Fibroblast of peridontal ligament (primary cell): ENCODE measurements at regions not wholly inside any gene's neighbourhood (a gene's known extent, or its start where the extent isn't known, plus 50 kb on each side); places are given as distances from the start of the nearest gene placed in this dataset.
"Not testable (repeated sequence)": the region's sequence is repeated elsewhere in the genome, so short reads cannot be mapped to it uniquely, and the experiment has no call there.

Experiments used
- DNase-seq: peaks from one replicate; pipeline ENCODE4 v3.0.0-alpha.2; 2010; ENCODE audit errors: extremely low read depth

DNA sequence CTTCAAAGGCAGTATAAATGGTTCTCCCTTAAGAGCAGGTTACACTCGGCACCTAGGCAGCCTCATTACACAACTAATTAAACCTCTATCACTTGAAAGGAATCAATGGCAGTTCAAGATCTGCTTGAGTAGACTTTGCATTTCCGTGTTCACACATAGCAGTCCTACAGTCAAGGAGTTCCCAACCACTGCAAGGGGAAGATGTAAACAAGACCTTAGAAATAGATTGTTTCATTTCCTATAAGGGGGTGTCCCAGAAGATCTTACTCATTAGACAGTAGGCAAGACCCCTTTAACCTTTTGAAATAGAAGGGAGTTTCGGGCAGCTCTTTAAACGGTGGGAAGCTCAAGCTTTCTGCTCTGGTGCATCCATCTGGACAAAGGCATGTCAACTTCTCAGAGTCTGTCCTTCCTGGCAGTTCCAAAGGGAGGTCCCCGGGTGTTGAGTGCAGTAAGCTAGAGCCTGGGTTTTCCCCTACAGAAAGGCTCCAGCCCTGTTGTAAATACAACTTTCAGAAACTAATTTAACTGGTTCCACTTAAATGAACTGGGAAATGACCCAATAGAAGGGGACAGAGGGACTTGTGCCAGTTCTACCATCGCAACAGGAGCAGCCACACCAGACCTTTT is 150.8 kb downstream of the RBMX2 start:
- no peak for DNase-seq

DNA sequence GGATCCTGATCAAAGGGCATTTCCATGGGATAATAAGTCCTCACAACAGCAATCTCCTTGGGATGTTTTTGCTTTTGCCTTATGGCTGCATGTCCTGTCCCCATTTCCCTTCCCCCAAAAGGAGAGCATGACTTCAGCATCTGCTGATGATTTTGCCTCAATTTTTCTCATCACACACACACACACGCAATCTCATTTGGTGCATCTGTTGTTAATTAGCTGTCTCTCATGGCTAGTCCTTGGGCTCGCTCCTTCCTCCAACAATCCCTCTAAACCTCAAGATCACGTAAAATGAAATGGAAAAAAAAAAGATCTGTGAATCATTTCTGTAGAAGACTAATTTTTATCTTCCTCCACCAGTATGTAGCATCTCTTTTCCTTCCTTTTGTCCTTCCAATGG is 153.6 kb downstream of the RBMX2 start:
- peak; percentile 87 for DNase-seq

DNA sequence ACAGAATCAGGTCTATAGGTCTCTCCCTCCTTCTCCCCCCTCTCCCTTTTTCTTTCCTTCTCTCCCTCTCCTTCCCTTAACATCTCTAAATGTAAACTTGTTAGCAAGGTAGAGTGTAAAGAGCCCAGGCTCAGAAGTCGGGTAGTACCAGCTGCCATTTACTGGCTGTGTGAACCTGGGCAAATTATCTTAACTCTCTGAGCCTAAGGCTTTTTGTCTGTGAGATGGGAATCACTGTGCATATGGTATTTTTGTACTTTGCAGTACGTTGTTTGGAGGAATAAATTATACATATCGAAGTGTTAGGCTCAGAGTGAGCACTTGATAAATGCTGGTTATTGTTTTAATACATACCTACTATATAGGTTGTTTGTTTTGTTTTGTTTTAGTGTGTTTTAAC is 154.0 kb downstream of the RBMX2 start:
- DNase-seq = no peak

DNA sequence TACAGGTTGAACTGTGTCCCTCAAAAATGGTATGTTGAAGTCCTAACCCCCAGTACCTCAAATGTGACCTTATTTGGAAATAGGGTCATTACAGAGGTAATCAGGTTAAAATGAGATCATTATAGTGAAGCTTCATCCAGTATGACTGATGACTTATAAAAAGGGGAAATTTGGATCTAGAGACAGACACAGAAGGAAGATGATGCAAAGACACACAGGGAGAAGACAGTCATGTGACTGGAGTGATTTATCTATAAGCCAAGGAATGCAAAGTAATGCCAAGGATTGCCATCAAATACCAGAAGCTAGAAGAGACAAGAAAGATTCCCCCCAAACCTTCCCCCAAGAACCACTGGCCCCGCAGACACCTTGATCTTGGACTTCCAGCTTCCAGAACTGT is 155.2 kb downstream of the RBMX2 start:
- no peak for DNase-seq

DNA sequence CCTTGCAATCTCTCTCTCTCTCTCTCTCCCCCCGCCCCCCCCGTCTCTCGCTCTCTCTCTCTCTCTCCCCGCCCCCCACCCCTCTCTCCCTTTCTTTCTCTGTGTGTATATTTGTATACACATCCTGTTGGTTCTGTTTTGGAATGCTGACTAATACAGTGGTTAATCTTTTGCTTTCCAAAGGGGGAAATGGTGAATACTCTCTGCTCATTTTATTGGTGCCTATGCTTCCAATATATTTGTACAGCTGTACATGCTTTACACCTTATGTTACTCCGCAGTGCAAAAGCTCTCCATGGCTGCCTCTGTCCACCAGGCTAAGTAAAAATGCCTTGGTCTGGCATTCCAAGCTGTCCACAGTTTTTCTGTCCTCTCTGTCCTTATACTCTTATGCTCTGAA is 158.8 kb downstream of the RBMX2 start:
- DNase-seq = no peak

DNA sequence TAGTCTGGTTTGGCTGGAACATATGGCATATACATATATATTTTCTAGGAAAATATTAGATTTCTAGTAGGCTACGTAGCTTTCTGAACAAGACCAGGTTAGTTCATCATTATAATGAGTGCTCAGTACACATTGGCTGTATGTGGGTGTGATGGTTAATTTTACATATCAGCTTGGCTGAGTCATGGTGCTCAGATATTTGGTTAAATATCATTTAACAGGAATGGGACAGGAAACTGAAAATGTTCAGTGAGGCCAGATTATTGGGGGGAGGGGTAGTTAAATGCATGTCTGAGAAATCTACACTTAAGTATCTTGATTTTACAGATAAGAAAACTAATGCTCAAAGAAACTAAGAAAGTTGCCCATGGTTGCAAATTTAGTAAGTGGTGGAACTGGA is 160.1 kb downstream of the RBMX2 start:
- DNase-seq = no peak

DNA sequence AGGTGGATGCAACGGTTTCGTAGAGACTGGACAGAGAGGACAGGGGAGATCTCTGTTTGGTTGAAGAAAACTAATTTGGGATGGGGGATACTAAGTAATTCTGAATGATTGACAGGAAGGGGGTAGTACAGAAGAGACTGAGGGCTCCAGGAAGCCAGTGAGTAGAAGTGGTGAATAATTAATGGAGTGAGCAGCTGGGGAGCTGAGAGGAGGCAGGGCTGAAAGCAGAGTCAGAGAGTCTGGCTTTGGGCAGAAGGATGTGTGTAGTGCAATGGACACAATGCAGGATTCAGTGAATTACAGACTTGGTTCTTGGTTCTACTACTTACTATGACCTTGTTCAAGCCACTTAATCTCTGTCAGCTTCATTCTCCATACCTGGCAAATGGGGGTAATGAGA is 161.7 kb downstream of the RBMX2 start:
- no peak for DNase-seq

DNA sequence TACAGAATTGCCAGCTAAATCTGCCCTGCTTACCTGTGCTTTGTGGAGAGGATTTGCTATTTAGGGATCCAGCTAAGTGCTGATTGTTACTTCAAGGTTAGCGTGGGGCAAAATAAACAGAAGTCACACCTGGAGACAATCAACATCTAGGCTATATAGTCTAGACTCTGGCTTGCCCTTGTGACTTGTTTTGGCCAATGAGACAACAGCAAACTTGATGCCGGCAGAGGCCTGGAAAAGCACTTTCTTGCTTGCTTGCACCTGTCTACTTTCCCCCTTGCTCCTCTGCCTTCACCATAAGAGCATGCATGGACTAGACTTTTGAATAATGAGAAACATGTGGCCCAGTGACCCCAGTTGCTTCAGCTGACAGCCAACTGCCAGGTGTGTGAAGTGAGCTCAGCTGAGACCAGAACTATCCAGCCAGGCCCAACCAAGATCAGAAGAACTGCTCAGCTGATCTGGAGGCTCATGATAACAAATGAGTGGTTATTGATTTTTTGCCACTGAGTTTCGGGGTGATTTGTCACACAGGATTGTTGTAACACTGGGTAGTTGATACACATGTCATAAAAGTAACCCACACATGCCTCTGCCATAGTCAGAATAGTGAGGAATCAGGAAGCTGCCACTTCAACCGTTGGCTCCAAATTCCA is 164.4 kb downstream of the RBMX2 start:
- DNase-seq = no peak

DNA sequence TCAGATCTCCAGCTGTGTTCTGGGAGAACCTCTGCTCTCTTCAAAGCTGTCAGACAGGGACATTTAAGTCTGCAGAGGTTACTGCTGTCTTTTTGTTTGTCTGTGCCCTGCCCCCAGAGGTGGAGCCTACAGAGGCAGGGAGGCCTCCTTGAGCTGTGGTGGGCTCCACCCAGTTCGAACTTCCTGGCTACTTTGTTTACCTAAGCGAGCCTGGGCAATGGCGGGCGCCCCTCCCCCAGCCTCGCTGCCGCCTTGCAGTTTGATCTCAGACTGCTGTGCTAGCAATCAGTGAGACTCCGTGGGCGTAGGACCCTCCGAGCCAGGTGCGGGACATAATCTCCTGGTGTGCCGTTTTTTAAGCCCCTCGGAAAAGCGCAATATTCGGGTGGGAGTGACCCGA is 171.2 kb downstream of the RBMX2 start:
- DNase-seq = not testable (repeated sequence)
